ENCODE measurements at regions not wholly inside any gene's neighbourhood (a gene's known extent, or its start where the extent isn't known, plus 50 kb on each side); places are given as distances from the start of the nearest gene placed in this dataset.

DNA sequence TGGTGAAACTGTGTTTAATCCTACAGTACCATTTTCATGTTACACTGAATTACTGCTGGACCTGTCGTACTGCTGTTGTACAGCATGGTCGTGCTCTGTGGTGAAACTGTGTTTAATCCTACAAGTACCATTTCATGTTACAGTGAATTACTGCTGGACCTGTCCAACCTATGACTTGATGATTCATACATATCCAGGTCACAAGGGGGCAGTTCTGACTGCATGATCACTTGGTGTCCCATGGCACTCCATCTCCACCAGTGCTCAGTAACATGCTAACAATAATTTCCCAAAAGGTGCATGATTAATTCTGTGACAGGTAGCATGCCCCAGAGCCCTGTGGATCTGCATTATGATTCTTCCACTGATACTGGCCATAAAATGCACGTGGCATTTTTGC is 101.6 kb downstream of the ADCYAP1 start:
- TF ChIP-seq YY1 (IDR thresholded peaks at IDR 0.05; ENCODE audit: extremely low read depth, insufficient replicate concordance, low read depth, low read length) (no peak), POLR2AphosphoS5 (IDR thresholded peaks at IDR 0.05; ENCODE audit: low read depth, low read length) (no peak), EGR1 (IDR thresholded peaks at IDR 0.05; ENCODE audit: low read depth) (no peak), FOSL1 (IDR thresholded peaks at IDR 0.05; ENCODE audit: low read depth) (no peak), EZH2 (IDR thresholded peaks at IDR 0.05) (no peak), ZNF274 (IDR thresholded peaks at IDR 0.05; ENCODE audit: low read depth, low read length) (no peak), RAD21 (IDR thresholded peaks at IDR 0.05; ENCODE audit: low read depth) (no peak)
- no peak overlapping the region for H2AFZ ChIP-seq (ENCODE audit: low read depth, low read length, poor library complexity, severe bottlenecking)
- no peaks in the 10 kb centered on the region for H3K4me1 ChIP-seq (ENCODE audit: control insufficient read depth in 1 of 2, insufficient read depth in 2 of 2, low read length in 2 of 2)
- no peak overlapping the region for H3K4me3 ChIP-seq (replicated peaks in 1 of 2; ENCODE audit: low read depth in 1 of 2, low read length in 2 of 2)
- H4K20me1 ChIP-seq (ENCODE audit: insufficient read depth): no peaks in the 10 kb centered on the region
- intact Hi-C loops (cut with micrococcal nuclease): no loop called here
- no peaks in the 10 kb centered on the region for H3K36me3 ChIP-seq (ENCODE audit: control insufficient read depth in 1 of 2, insufficient read depth in 2 of 2, low read length in 2 of 2)
- H3K4me2 ChIP-seq (ENCODE audit: low read length): no peak overlapping the region
- H3K27me3 ChIP-seq (ENCODE audit: insufficient read depth, low read length): 0 out of 2 replicates have a peak, but pooled peaks cover 3% of the 10 kb centered on the region
- H3K79me2 ChIP-seq (ENCODE audit: insufficient read depth, low read length): no peaks in the 10 kb centered on the region
- ChIA-PET CTCF (no interaction called here), RAD21 (ENCODE audit: low non-redundant PET in 1 of 2, low total read pairs in 2 of 2, uncharacterized antibody in 2 of 2, unreplicated experiment in 2 of 2) (no interaction called here), POLR2A (no interaction called here)
- H3K9me2 ChIP-seq (ENCODE audit: insufficient read depth): no peaks in the 10 kb centered on the region
- no peaks in the 10 kb centered on the region for H3K9me3 ChIP-seq (ENCODE audit: control insufficient read depth in 1 of 2, insufficient read depth in 1 of 2, low read depth in 1 of 2, low read length in 2 of 2)
- no peak overlapping the region for H3K27ac ChIP-seq (ENCODE audit: low read depth, low read length)
- no TSS peak for BruUV-seq (replicated peaks)
- ATAC-seq: no peak
- H3K9ac ChIP-seq (ENCODE audit: low read length): no peak overlapping the region
- no peak for DNase-seq (ENCODE audit: low read depth, low spot score)

- POLR2A ChIA-PET: no interaction called here
- DNase-seq (ENCODE audit: low read depth, low spot score): no peak
- no peaks in the 10 kb centered on the region for H3K9me3 ChIP-seq (ENCODE audit: control insufficient read depth in 1 of 2, insufficient read depth in 1 of 2, low read depth in 1 of 2, low read length in 2 of 2)
- RAD21 ChIA-PET (ENCODE audit: low non-redundant PET in 1 of 2, low total read pairs in 2 of 2, uncharacterized antibody in 2 of 2, unreplicated experiment in 2 of 2): no interaction called here
- H2AFZ ChIP-seq (ENCODE audit: low read depth, low read length, poor library complexity, severe bottlenecking): no peak overlapping the region
- H3K4me3 ChIP-seq (replicated peaks in 1 of 2; ENCODE audit: low read depth in 1 of 2, low read length in 2 of 2): no peak overlapping the region
- CTCF ChIA-PET: no interaction called here
- no peaks in the 10 kb centered on the region for H3K79me2 ChIP-seq (ENCODE audit: insufficient read depth, low read length)
- no peak overlapping the region for H3K4me2 ChIP-seq (ENCODE audit: low read length)
- BruUV-seq (replicated peaks): no TSS peak
- H3K36me3 ChIP-seq (ENCODE audit: control insufficient read depth in 1 of 2, insufficient read depth in 2 of 2, low read length in 2 of 2): no peaks in the 10 kb centered on the region
- intact Hi-C loops (cut with micrococcal nuclease): no loop called here
- H3K27me3 ChIP-seq (ENCODE audit: insufficient read depth, low read length): 0 out of 2 replicates have a peak, but pooled peaks cover 3% of the 10 kb centered on the region
- no peak overlapping the region for H3K27ac ChIP-seq (ENCODE audit: low read depth, low read length)
- ATAC-seq: no peak
- TF ChIP-seq EGR1 (IDR thresholded peaks at IDR 0.05; ENCODE audit: low read depth): no peak
- no peak for TF ChIP-seq EZH2 (IDR thresholded peaks at IDR 0.05)
- TF ChIP-seq CBX3 (IDR thresholded peaks at IDR 0.05; ENCODE audit: low read depth): no peak
- TF ChIP-seq ZNF274 (IDR thresholded peaks at IDR 0.05; ENCODE audit: low read depth, low read length): no peak
- TF ChIP-seq FOSL1 (IDR thresholded peaks at IDR 0.05; ENCODE audit: low read depth): no peak
- TF ChIP-seq, protein P1, sequence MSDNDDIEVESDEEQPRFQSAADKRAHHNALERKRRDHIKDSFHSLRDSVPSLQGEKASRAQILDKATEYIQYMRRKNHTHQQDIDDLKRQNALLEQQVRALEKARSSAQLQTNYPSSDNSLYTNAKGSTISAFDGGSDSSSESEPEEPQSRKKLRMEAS (IDR thresholded peaks at IDR 0.05): no peak
- no peak for TF ChIP-seq ZFX (IDR thresholded peaks at IDR 0.05)
- TF ChIP-seq SIN3A (IDR thresholded peaks at IDR 0.05; ENCODE audit: low read depth): no peak
- TF ChIP-seq RAD21 (IDR thresholded peaks at IDR 0.05; ENCODE audit: low read depth): no peak
- no peak for TF ChIP-seq REST (IDR thresholded peaks at IDR 0.05; ENCODE audit: low read depth)
- TF ChIP-seq ZBTB33 (IDR thresholded peaks at IDR 0.05; ENCODE audit: extremely low read depth, insufficient replicate concordance, low read length): no peak
- TF ChIP-seq SRF (IDR thresholded peaks at IDR 0.05; ENCODE audit: low read depth): no peak
- no peak for TF ChIP-seq EZH2phosphoT487 (IDR thresholded peaks at IDR 0.05; ENCODE audit: borderline replicate concordance)
- TF ChIP-seq YY1 (IDR thresholded peaks at IDR 0.05; ENCODE audit: extremely low read depth, insufficient replicate concordance, low read depth, low read length): no peak
- H4K20me1 ChIP-seq (ENCODE audit: insufficient read depth): no peaks in the 10 kb centered on the region
- H3K9me2 ChIP-seq (ENCODE audit: insufficient read depth): no peaks in the 10 kb centered on the region
- H3K9ac ChIP-seq (ENCODE audit: low read length): no peak overlapping the region
- no peaks in the 10 kb centered on the region for H3K4me1 ChIP-seq (ENCODE audit: control insufficient read depth in 1 of 2, insufficient read depth in 2 of 2, low read length in 2 of 2)
Measured at GRCh38 chr18:1006965-1007364, 102.3 kb downstream of the ADCYAP1 start.
